Activated CD4-positive, alpha-beta T cell treated with anti-CD3 and anti-CD28 coated beads, Interleukin-2, amount 50 U/mL, for 16 hours (primary cell): ENCODE measurements at regions not wholly inside any gene's neighbourhood (a gene's known extent, or its start where the extent isn't known, plus 50 kb on each side); places are given as distances from the start of the nearest gene placed in this dataset.

ENCODE experiments used
- DNase-seq: peaks from one replicate; pipeline ENCODE4 v3.0.0-alpha.2; 2020

DNA sequence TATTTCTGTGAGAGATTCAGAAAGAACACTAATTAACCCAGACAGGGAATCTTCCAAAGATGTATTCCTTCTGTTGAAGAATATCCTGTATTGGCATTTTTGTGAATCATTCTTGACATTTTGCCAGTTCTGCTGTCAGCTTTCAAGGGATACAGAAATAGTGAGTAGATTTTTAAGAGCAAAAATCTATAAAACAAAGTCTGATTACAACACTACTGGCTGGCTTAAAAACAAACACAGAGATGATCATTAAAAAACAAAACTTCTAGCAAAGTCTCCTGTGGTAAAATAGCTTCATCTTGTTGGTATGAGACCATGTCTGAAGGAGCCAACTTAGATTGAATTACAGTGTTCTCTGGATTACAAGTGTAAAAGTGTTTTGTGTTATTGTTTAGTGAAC is 866.3 kb upstream of the KLHL29 start:
- no peak for DNase-seq

GRCh38 chr2:22520369-22521288 is 864.4 kb upstream of the KLHL29 start:
- no peak for DNase-seq

DNA sequence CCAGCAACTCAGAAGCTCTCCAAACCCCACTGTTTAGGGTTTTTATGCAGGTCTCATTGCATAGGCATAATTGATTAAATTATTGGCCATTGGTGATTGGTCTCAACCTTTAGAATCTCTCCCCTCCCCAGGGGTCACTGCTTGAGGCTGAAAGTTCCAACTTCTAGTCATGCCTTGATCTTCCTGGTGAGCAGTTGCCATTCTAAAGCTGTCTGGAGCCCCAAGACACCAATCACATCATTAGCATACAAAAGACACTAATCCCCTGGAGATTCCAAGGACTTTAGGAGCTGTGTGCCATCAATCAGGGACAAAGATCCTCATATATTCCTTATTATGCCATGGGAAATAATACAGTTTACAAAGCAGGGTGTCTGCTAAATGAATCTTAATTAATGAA is 863.4 kb upstream of the KLHL29 start:
- no peak for DNase-seq

DNA sequence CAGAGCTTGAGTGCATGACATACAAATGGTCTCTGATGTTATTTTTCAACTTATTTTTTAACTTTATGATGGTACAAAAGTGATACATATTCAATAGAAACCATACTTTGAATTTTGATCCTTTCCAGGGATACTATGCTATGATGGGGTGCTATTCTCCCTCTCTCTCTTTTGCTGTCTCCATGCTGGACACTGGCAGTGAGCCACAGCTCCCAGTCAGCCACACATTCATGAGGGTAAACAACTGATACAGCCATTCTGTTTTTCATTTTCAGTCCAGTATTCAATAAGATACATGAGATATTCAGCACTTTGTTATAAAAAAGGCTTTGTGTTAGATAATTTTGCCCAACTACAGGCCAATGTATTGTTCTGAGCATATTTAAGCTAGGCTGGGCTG is 859.3 kb upstream of the KLHL29 start:
- DNase-seq = no peak

DNA sequence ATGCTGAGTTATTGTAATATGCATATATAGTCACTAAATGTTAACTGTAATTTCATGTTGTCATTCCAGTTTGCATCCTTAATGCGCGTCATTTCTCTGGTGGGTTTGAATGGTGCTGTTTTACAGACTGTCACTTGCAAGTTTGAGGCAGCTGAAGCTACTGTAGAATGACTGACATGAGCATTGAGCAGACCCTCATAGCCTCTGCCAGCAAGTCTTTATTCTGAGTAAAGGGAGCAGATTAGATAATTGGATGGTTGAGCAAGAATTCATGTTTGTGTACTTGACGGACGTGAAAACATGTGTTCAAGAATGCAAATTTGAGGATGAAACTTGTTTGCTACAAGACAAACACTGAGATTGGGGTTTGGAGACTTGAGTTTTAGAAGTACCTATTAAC is 854.8 kb upstream of the KLHL29 start:
- DNase-seq = no peak

- DNase-seq = no peak
Measured at GRCh38 chr2:22536133-22536532, 848.8 kb upstream of the KLHL29 start.

- no peak for DNase-seq
Measured at GRCh38 chr2:22554453-22554852, 830.5 kb upstream of the KLHL29 start.

DNA sequence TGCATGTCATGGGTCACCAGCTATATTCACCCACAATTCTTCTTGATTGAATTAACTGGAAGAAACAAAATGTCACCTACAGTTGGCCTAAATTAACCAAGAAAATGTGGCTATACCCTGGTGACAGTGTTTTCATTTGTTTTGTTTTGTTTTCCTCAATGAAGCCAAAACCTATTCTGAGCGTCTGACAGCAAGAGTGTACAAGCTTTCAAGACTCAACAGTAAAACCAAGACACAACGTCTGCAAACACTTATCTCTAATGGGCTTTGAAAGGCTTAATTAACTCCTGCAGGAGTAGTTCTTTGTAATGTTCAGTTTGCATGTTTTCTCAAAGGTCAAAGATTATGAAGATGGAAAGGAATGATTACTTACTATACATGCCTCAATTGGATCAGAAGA is 827.6 kb upstream of the KLHL29 start:
- DNase-seq = no peak

DNA sequence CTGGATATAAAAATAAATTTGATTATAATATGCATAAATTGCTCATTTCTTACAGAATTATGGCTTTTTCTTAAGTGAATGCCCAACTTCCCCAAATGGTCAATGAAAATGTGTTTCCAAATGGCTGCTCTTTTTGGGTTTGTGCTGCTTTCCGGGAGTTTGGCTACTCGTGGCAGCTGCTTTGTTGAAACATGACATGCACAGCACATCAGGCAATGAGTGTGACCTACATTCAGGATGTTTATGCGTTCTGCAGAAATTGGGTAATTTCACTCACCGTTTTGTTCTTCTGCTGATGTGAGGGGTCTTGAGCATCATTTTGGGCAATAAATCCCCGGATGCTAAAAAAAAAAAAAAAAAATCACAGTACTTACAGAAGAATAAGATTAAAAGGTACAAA is 825.0 kb upstream of the KLHL29 start:
- no peak for DNase-seq

GRCh38 chr2:22579341-22579740 is 805.6 kb upstream of the KLHL29 start:
- DNase-seq = no peak

GRCh38 chr2:22582107-22582506 is 802.9 kb upstream of the KLHL29 start:
- DNase-seq = no peak

- DNase-seq = no peak
Measured at GRCh38 chr2:22596306-22596705, 788.7 kb upstream of the KLHL29 start.

DNA sequence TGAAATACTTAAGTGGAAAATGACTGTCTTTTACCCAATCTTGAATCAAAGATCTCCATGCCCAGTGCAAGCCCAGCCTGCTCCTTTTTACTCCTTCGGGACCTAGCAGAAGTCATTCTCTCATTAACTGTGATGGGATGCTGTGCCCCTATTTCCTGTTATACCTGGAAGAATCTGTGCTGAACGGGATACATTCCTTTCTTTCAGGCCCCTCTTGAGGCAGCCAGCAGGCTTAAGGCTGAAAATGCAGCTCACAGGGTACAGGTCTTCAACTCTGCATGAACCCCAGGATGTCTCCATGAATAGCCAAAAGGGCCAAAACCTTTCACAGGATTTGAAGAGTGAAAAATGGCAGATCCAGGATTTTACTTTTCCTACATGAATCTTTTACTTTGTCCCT is 784.8 kb upstream of the KLHL29 start:
- DNase-seq = no peak

DNA sequence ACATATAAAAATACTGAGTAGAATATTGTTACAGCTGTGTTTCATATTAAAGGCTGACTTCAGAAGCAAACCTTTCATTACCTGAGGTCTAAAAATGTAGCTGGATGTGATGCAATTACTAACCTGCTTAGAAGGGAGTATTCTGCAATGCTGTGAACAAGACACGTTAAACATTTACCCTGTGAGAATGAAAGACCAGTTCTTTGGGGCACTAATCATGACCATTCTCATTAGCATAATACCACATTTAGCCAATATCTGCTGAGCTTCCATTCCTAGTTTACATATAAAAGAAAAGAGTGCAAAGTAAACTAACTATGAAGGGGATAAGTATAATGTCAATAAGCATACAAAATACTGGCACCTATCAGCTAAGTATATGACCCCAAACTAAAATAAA is 784.0 kb upstream of the KLHL29 start:
- DNase-seq = no peak

GRCh38 chr2:22604136-22604535 is 780.8 kb upstream of the KLHL29 start:
- no peak for DNase-seq

DNA sequence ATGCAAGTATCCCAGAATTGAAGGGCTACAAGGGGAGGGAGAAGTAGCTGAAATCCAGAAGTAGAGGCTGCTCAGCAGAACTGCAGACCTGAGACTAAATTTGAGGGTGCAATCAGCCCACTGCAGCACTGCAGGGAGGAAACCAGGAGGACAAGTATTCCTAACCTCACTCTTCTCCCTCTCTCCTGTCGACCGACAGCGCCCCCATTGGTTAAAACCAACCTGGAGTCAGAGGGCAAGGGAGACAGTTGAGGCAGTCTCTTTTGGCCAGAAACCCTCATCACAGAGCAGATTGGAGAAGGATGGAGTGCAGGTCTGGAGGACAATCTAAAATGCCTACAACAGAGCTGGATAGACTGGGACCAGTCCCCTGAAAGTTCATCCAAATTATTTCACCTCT is 768.9 kb upstream of the KLHL29 start:
- no peak for DNase-seq

- DNase-seq = no peak
Measured at GRCh38 chr2:22623620-22624019, 761.4 kb upstream of the KLHL29 start.

DNA sequence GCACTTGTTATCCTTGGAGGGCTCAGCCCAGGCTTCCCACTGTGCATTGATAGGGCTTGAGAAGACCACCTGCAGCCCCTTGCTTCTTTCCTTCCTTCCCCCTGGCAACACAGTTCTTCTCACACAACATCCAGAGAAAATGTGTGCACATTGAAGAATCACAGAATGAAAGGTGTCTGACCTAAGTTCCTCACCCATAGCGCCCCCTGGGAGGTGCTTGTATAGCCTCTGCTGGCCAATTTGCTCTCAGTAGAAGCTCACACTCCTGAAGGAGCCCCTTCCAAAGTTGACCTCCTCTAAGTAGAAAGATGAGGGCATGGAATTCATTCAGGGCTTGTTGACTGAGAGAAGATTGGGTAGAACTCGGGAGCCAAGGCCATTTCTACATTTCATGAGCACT is 758.4 kb upstream of the KLHL29 start:
- DNase-seq = no peak

DNA sequence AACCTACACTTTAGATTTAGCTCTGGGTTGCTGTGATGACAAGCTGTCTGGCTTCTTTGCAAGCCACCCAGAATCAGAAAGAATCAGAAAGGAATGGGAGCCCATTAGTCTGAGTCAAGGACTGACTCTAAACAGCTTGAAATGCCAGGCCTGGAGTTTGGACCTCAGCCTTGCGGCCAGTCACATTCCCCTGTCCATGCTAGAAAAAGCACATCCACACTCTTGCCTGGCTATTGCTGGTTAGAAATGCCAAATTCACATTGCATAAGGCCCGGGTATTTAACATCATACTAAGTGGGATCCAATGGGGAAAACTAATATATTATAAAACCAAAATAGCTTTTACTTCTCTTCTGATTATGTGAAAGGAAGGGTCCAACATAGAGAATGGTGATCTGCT is 756.8 kb upstream of the KLHL29 start:
- no peak for DNase-seq

GRCh38 chr2:22628906-22629305 is 756.1 kb upstream of the KLHL29 start:
- DNase-seq = no peak

DNA sequence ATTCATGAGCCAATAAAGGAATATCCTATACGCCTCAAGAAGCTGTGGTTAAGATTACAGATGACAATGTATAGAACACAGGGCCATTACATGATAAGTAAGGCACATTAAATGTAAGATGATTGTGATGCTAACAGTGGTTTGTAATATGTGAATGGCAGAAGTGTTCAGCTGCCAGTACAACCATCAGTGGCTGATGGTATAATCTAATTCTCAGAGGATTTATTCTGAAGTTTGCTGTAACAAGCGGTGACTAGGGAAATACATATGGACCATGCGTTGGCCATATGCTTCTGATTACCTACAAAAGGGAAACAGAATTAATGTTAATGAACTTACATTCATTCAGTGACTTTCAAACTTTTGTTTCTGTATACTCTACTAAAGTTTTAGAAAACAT is 750.8 kb upstream of the KLHL29 start:
- DNase-seq = no peak

DNA sequence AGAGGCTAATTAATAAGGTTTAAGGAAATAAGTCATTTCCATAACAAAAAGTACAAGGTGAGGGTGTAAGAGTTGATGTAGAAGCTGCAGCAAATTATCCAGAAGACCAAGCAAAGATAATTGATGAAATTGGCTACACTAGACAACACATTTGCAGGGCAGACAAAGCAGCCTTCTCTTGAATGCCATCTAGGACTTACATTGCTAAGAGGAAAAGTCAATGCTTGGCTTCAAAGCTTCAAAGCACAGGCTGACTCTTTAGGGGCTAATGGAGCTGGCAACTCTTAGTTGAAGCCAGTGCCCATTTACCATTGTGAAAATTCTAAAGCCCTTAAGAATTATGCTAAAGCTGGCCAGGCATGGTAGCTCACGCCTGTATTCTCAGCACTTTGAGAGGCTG is 728.6 kb upstream of the KLHL29 start:
- DNase-seq = no peak

DNA sequence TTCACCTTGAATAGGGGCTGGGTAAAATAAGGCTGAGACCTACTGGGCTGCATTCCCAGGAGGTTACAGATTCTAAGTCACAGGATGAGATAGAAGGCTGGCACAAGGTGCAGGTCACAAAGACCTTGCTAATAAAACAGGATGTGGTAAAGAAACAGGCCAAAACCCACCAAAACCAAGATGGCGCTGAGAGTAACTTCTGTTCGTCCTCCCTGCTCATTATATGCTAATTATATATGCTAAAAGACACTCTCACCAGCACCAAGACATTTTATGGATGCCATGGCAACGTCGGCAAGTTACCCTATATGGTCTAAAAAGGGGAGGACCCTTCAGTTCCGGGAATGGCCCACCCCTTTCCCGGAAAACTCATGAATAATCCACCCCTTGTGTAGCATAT is 711.5 kb upstream of the KLHL29 start:
- DNase-seq = no peak

- DNase-seq = no peak
Measured at GRCh38 chr2:22683914-22684313, 701.1 kb upstream of the KLHL29 start.

GRCh38 chr2:22690096-22690495 is 694.9 kb upstream of the KLHL29 start:
- DNase-seq = no peak
